GM12864 (cell line): ENCODE measurements at regions not wholly inside any gene's neighbourhood (a gene's known extent, or its start where the extent isn't known, plus 50 kb on each side); places are given as distances from the start of the nearest gene placed in this dataset.

Experiments used
- DNase-seq: peaks from one replicate; pipeline ENCODE4 v3.0.0-alpha.2; 2011; ENCODE audit warnings: low read depth
- H3K4me3 ChIP-seq: 2 replicates; pipeline ENCODE4 v1.5.1; 2011; ENCODE audit warnings: mild to moderate bottlenecking, low read depth, low read length, control low read depth
- CTCF ChIP-seq: IDR thresholded peaks from 2 replicates; pipeline ENCODE4 v1.5.1; 2011; ENCODE audit warnings: low read depth, mild to moderate bottlenecking, moderate library complexity, low read length, control low read depth, inconsistent platforms; ENCODE audit errors: missing control alignments

GRCh38 chr1:195026792-195027191, 1581.4 kb downstream of the KCNT2 start:
- TF ChIP-seq CTCF: no peak
- no peak for DNase-seq
- no peak overlapping the region for H3K4me3 ChIP-seq

GRCh38 chr1:195019385-195019784, 1588.9 kb downstream of the KCNT2 start:
- no peak for TF ChIP-seq CTCF
- H3K4me3 ChIP-seq: no peak overlapping the region
- no peak for DNase-seq

- no peak overlapping the region for H3K4me3 ChIP-seq
- DNase-seq: no peak
- no peak for TF ChIP-seq CTCF
Measured at GRCh38 chr1:195012995-195013394, 1595.2 kb downstream of the KCNT2 start.

- no peak overlapping the region for H3K4me3 ChIP-seq
- DNase-seq: no peak
- TF ChIP-seq CTCF: no peak
Measured at GRCh38 chr1:195005338-195005737, 1602.9 kb downstream of the KCNT2 start.

GRCh38 chr1:194990483-194990882, 1617.8 kb downstream of the KCNT2 start:
- TF ChIP-seq CTCF: no peak
- no peak overlapping the region for H3K4me3 ChIP-seq
- no peak for DNase-seq

GRCh38 chr1:194975913-194976312, 1632.3 kb downstream of the KCNT2 start:
- no peak for DNase-seq
- no peak for TF ChIP-seq CTCF
- H3K4me3 ChIP-seq: no peak overlapping the region

GRCh38 chr1:194968916-194969315, 1639.3 kb downstream of the KCNT2 start:
- DNase-seq: no peak
- TF ChIP-seq CTCF: no peak
- H3K4me3 ChIP-seq: no peak overlapping the region
